SJCRH30 (cell line): ENCODE measurements at regions not wholly inside any gene's neighbourhood (a gene's known extent, or its start where the extent isn't known, plus 50 kb on each side); places are given as distances from the start of the nearest gene placed in this dataset.
A peak's percentile ranks its signal among the peaks of the same experiment; 100 is the strongest.

Experiments
- DNase-seq, 2 experiments: peaks; one replicate each; pipeline ENCODE4 v3.0.0-alpha.2; 2015 to 2020
- H3K27ac ChIP-seq: fragments of 250-450 bp; sonication (Bioruptor Pico); 2 replicates; pipeline ENCODE4 v1.5.1; 2020; ENCODE audit warnings: mild to moderate bottlenecking, moderate library complexity
- H3K27me3 ChIP-seq: fragments of 250-450 bp; sonication (Bioruptor Pico); 2 replicates; pipeline ENCODE4 v1.5.1; 2020; ENCODE audit warnings: mild to moderate bottlenecking, moderate library complexity
- H3K36me3 ChIP-seq: fragments of 250-450 bp; sonication (Bioruptor Pico); 2 replicates; pipeline ENCODE4 v1.5.1; 2020; ENCODE audit warnings: mild to moderate bottlenecking, moderate library complexity
- H3K4me1 ChIP-seq: fragments of 250-450 bp; sonication (Bioruptor Pico); 2 replicates; pipeline ENCODE4 v1.5.1; 2020; ENCODE audit warnings: mild to moderate bottlenecking, moderate library complexity
- H3K4me3 ChIP-seq: fragments of 250-450 bp; sonication (Bioruptor Pico); 2 replicates; pipeline ENCODE4 v1.5.1; 2020; ENCODE audit warnings: mild to moderate bottlenecking, moderate library complexity
- H3K9me3 ChIP-seq: fragments of 250-450 bp; sonication (Bioruptor Pico); replicated peaks from 2 replicates; pipeline ENCODE4 v1.5.1; 2020; ENCODE audit warnings: mild to moderate bottlenecking, moderate library complexity

- Histone ChIP-seq H3K27me3 (no peaks in the 10 kb centered on the region), H3K36me3 (no peaks in the 10 kb centered on the region), H3K9me3 (no peaks in the 10 kb centered on the region), H3K27ac (no peak overlapping the region), H3K4me3 (no peak overlapping the region), H3K4me1 (no peaks in the 10 kb centered on the region)
- DNase-seq: no peak
These were observed 354.6 kb downstream of the RNF144B start for GRCh38 chr6:18741741-18742140.

- Histone ChIP-seq H3K9me3 (no peaks in the 10 kb centered on the region), H3K36me3 (no peaks in the 10 kb centered on the region), H3K4me1 (no peaks in the 10 kb centered on the region), H3K27me3 (no peaks in the 10 kb centered on the region), H3K4me3 (no peak overlapping the region), H3K27ac (no peak overlapping the region)
- no peak for DNase-seq
These were observed 355.3 kb downstream of the RNF144B start for GRCh38 chr6:18742406-18742805.

- no peaks in the 10 kb centered on the region for H3K4me1 ChIP-seq
- H3K27ac ChIP-seq: no peak overlapping the region
- H3K9me3 ChIP-seq: no peaks in the 10 kb centered on the region
- H3K27me3 ChIP-seq: no peaks in the 10 kb centered on the region
- no peaks in the 10 kb centered on the region for H3K36me3 ChIP-seq
- DNase-seq: no peak
- H3K4me3 ChIP-seq: no peak overlapping the region
These were observed 359.6 kb downstream of the RNF144B start for GRCh38 chr6:18746727-18747126.

GRCh38 chr6:18748314-18748713 is 361.2 kb downstream of the RNF144B start:
- Histone ChIP-seq H3K27ac (no peak overlapping the region), H3K36me3 (no peaks in the 10 kb centered on the region), H3K9me3 (no peaks in the 10 kb centered on the region), H3K27me3 (no peaks in the 10 kb centered on the region), H3K4me1 (no peaks in the 10 kb centered on the region), H3K4me3 (no peak overlapping the region)
- DNase-seq: no peak

GRCh38 chr6:18752278-18753068 is 365.3 kb downstream of the RNF144B start:
- Histone ChIP-seq H3K36me3 (no peaks in the 10 kb centered on the region), H3K27ac (no peak overlapping the region), H3K27me3 (no peaks in the 10 kb centered on the region), H3K4me1 (no peaks in the 10 kb centered on the region), H3K4me3 (no peak overlapping the region), H3K9me3 (no peaks in the 10 kb centered on the region)
- no peak for DNase-seq

GRCh38 chr6:18753076-18753475 is 365.9 kb downstream of the RNF144B start:
- Histone ChIP-seq H3K27me3 (no peaks in the 10 kb centered on the region), H3K36me3 (no peaks in the 10 kb centered on the region), H3K4me1 (no peaks in the 10 kb centered on the region), H3K27ac (no peak overlapping the region), H3K4me3 (no peak overlapping the region), H3K9me3 (no peaks in the 10 kb centered on the region)
- no peak for DNase-seq

GRCh38 chr6:18763086-18763485 is 375.9 kb downstream of the RNF144B start:
- no peak for DNase-seq
- no peak overlapping the region for H3K4me3 ChIP-seq
- no peaks in the 10 kb centered on the region for H3K36me3 ChIP-seq
- H3K4me1 ChIP-seq: no peaks in the 10 kb centered on the region
- H3K9me3 ChIP-seq: no peaks in the 10 kb centered on the region
- H3K27ac ChIP-seq: no peak overlapping the region
- H3K27me3 ChIP-seq: no peaks in the 10 kb centered on the region

- no peaks in the 10 kb centered on the region for H3K4me1 ChIP-seq
- no peak for DNase-seq
- no peaks in the 10 kb centered on the region for H3K27me3 ChIP-seq
- no peaks in the 10 kb centered on the region for H3K36me3 ChIP-seq
- no peaks in the 10 kb centered on the region for H3K9me3 ChIP-seq
- H3K4me3 ChIP-seq: no peak overlapping the region
- no peak overlapping the region for H3K27ac ChIP-seq
These were observed 397.6 kb downstream of the RNF144B start for GRCh38 chr6:18784794-18785193.

GRCh38 chr6:18785810-18786490 is 398.8 kb downstream of the RNF144B start:
- Histone ChIP-seq H3K27me3 (no peaks in the 10 kb centered on the region), H3K36me3 (no peaks in the 10 kb centered on the region), H3K4me1 (no peaks in the 10 kb centered on the region), H3K9me3 (no peaks in the 10 kb centered on the region), H3K27ac (no peak overlapping the region), H3K4me3 (no peak overlapping the region)
- DNase-seq: no peak

GRCh38 chr6:18792866-18793265 is 405.7 kb downstream of the RNF144B start:
- Histone ChIP-seq H3K36me3 (no peaks in the 10 kb centered on the region), H3K9me3 (no peaks in the 10 kb centered on the region), H3K27me3 (no peaks in the 10 kb centered on the region), H3K27ac (no peak overlapping the region), H3K4me3 (no peak overlapping the region), H3K4me1 (no peaks in the 10 kb centered on the region)
- no peak for DNase-seq

GRCh38 chr6:18795726-18796125 is 408.6 kb downstream of the RNF144B start:
- no peaks in the 10 kb centered on the region for H3K36me3 ChIP-seq
- no peaks in the 10 kb centered on the region for H3K27me3 ChIP-seq
- no peaks in the 10 kb centered on the region for H3K4me1 ChIP-seq
- no peak overlapping the region for H3K27ac ChIP-seq
- peak in 1 of 2 experiments; percentile 35 for DNase-seq
- H3K4me3 ChIP-seq: no peak overlapping the region
- H3K9me3 ChIP-seq: no peaks in the 10 kb centered on the region

GRCh38 chr6:18820725-18821124 is 433.6 kb downstream of the RNF144B start:
- no peak overlapping the region for H3K27ac ChIP-seq

GRCh38 chr6:18823782-18824386 is 436.7 kb downstream of the RNF144B start:
- Histone ChIP-seq H3K9me3 (0 out of 2 replicates have a peak, but pooled peaks cover 3% of the 10 kb centered on the region), H3K4me1 (no peaks in the 10 kb centered on the region), H3K36me3 (no peaks in the 10 kb centered on the region), H3K27ac (no peak overlapping the region), H3K27me3 (no peaks in the 10 kb centered on the region), H3K4me3 (no peak overlapping the region)
- peak; percentile 36 to 62 for DNase-seq

More at GRCh38 chr6:18820725-18821124, 433.6 kb downstream of the RNF144B start:
- DNase-seq: no peak
- Histone ChIP-seq H3K4me3 (no peak overlapping the region), H3K4me1 (no peaks in the 10 kb centered on the region), H3K27me3 (no peaks in the 10 kb centered on the region), H3K36me3 (no peaks in the 10 kb centered on the region), H3K9me3 (0 out of 2 replicates have a peak, but pooled peaks cover 3% of the 10 kb centered on the region)

- DNase-seq: no peak
- Histone ChIP-seq H3K4me1 (no peaks in the 10 kb centered on the region), H3K27me3 (no peaks in the 10 kb centered on the region)
These were observed 442.2 kb downstream of the RNF144B start for GRCh38 chr6:18829272-18829870.

GRCh38 chr6:18835976-18836375 is 448.8 kb downstream of the RNF144B start:
- DNase-seq: no peak

More at GRCh38 chr6:18829272-18829870, 442.2 kb downstream of the RNF144B start:
- Histone ChIP-seq H3K4me3 (no peak overlapping the region), H3K27ac (no peak overlapping the region), H3K9me3 (no peaks in the 10 kb centered on the region), H3K36me3 (no peaks in the 10 kb centered on the region)

More at GRCh38 chr6:18835976-18836375, 448.8 kb downstream of the RNF144B start:
- Histone ChIP-seq H3K4me3 (no peak overlapping the region), H3K36me3 (no peaks in the 10 kb centered on the region), H3K27me3 (no peaks in the 10 kb centered on the region), H3K4me1 (no peaks in the 10 kb centered on the region), H3K9me3 (no peaks in the 10 kb centered on the region), H3K27ac (no peak overlapping the region)
